GM23338 (cell line): ENCODE measurements at regions not wholly inside any gene's neighbourhood (a gene's known extent, or its start where the extent isn't known, plus 50 kb on each side); places are given as distances from the start of the nearest gene placed in this dataset.

Experiments
- ATAC-seq: fragments of 200-7000 bp; cut with Tn5 transposase; 3 replicates; pipeline ENCODE4 v1.9.1; 2020
- DNase-seq: peaks from one replicate; pipeline ENCODE4 v3.0.0-alpha.2; 2015; ENCODE audit warnings: low spot score
- H2AFZ ChIP-seq: fragments of 200-600 bp; sonication (generic); 2 replicates; pipeline ENCODE4 v1.8.0; 2016; ENCODE audit warnings: antibody characterized with exemption, mild to moderate bottlenecking, moderate library complexity
- H3F3A ChIP-seq: fragments of 200-600 bp; sonication (generic); replicated peaks from 2 replicates; pipeline ENCODE4 v1.8.0; 2017; ENCODE audit warnings: antibody characterized with exemption, mixed run types, low read depth
- H3K27ac ChIP-seq: fragments of 200-600 bp; sonication (generic); 2 replicates; pipeline ENCODE4 v1.6.1; 2016; ENCODE audit warnings: low read depth
- H3K27me3 ChIP-seq: fragments of 200-600 bp; sonication (generic); 2 replicates; pipeline ENCODE4 v1.8.0; 2016; ENCODE audit warnings: mild to moderate bottlenecking, mixed run types, moderate library complexity; ENCODE audit not compliant: insufficient read depth
- H3K36me3 ChIP-seq: fragments of 200-600 bp; sonication (generic); 2 replicates; pipeline ENCODE4 v1.8.0; 2016; ENCODE audit warnings: mild to moderate bottlenecking; ENCODE audit not compliant: insufficient read depth
- H3K4me1 ChIP-seq: fragments of 200-600 bp; sonication (generic); 2 replicates; pipeline ENCODE4 v1.8.0; 2016; ENCODE audit warnings: mild to moderate bottlenecking, moderate library complexity; ENCODE audit not compliant: insufficient read depth
- H3K4me2 ChIP-seq: fragments of 200-600 bp; sonication (generic); 2 replicates; pipeline ENCODE4 v1.7.1; 2017; ENCODE audit warnings: mixed run types
- H3K4me3 ChIP-seq: fragments of 200-600 bp; sonication (generic); 2 replicates; pipeline ENCODE4 v1.6.1; 2016; ENCODE audit warnings: mixed run types
- H3K79me2 ChIP-seq: fragments of 200-600 bp; sonication (generic); replicated peaks from 2 replicates; pipeline ENCODE4 v1.8.0; 2017; ENCODE audit warnings: mild to moderate bottlenecking; ENCODE audit not compliant: insufficient read depth
- H3K9me2 ChIP-seq: fragments of 200-600 bp; sonication (generic); 2 replicates; pipeline ENCODE4 v1.8.0; 2017; ENCODE audit not compliant: insufficient read depth
- H4K20me1 ChIP-seq: fragments of 200-600 bp; sonication (generic); replicated peaks from 2 replicates; pipeline ENCODE4 v1.8.0; 2017; ENCODE audit warnings: mild to moderate bottlenecking; ENCODE audit not compliant: insufficient read depth
- H3K27ac Mint-ChIP-seq: 2 replicates; pipeline ENCODE4 v1.8.0; 2020; ENCODE audit warnings: inconsistent platforms, mild to moderate bottlenecking, moderate library complexity, mixed read lengths
- H3K27me3 Mint-ChIP-seq: 3 replicates; pipeline ENCODE4 v1.8.0; 2022; ENCODE audit warnings: low read depth, mild to moderate bottlenecking, moderate library complexity, mixed read lengths, inconsistent platforms; ENCODE audit not compliant: insufficient read depth, poor library complexity
- H3K36me3 Mint-ChIP-seq: 3 replicates; pipeline ENCODE4 v1.8.0; 2021; ENCODE audit warnings: low read depth, mild to moderate bottlenecking, inconsistent platforms, moderate library complexity, mixed read lengths
- H3K4me1 Mint-ChIP-seq: 3 replicates; pipeline ENCODE4 v1.8.0; 2020; ENCODE audit warnings: mild to moderate bottlenecking, inconsistent platforms, mixed read lengths
- H3K4me3 Mint-ChIP-seq: 3 replicates; pipeline ENCODE4 v1.8.0; 2021; ENCODE audit warnings: moderate library complexity, mild to moderate bottlenecking, inconsistent platforms, mixed read lengths
- H3K9me3 Mint-ChIP-seq: 3 replicates; pipeline ENCODE4 v1.8.0; 2020; ENCODE audit warnings: moderate library complexity, mild to moderate bottlenecking, inconsistent platforms, mixed read lengths
- CREB1 ChIP-seq: fragments of 250-450 bp; sonication (Bioruptor Pico); IDR thresholded peaks from 2 replicates; pipeline ENCODE4 v1.5.0; 2020; ENCODE audit warnings: low read depth, mild to moderate bottlenecking, moderate library complexity
- EZH2 ChIP-seq: fragments of 200-600 bp; sonication (generic); IDR thresholded peaks from one replicate; pipeline ENCODE4 v1.8.0; 2017; ENCODE audit warnings: antibody characterized with exemption, mild to moderate bottlenecking, low read depth; ENCODE audit not compliant: unreplicated experiment
- EZH2phosphoT487 ChIP-seq: fragments of 200-600 bp; sonication (generic); IDR thresholded peaks from one replicate; pipeline ENCODE4 v1.8.1; 2018; ENCODE audit warnings: antibody characterized with exemption; ENCODE audit not compliant: unreplicated experiment
- JUNB ChIP-seq: IDR thresholded peaks from one replicate; pipeline ENCODE4 v1.6.1; 2016; ENCODE audit warnings: antibody characterized with exemption; ENCODE audit not compliant: unreplicated experiment
- NANOG ChIP-seq: IDR thresholded peaks from 2 replicates; pipeline ENCODE4 v1.6.1; 2016; ENCODE audit warnings: antibody characterized with exemption, borderline replicate concordance
- POLR2AphosphoS5 ChIP-seq: IDR thresholded peaks from 2 replicates; pipeline ENCODE4 v1.6.1; 2016; ENCODE audit warnings: antibody characterized with exemption, low read depth
- STAT1 ChIP-seq: IDR thresholded peaks from one replicate; pipeline ENCODE4 v1.6.1; 2016; ENCODE audit warnings: antibody characterized with exemption; ENCODE audit not compliant: unreplicated experiment
- ZNF114 ChIP-seq: fragments of 250-450 bp; sonication (Bioruptor Pico); IDR thresholded peaks from 2 replicates; pipeline ENCODE4 v1.5.0; 2020; ENCODE audit warnings: mild to moderate bottlenecking, moderate library complexity
- ZNF331 ChIP-seq: fragments of 250-450 bp; sonication (Bioruptor Pico); IDR thresholded peaks from 2 replicates; pipeline ENCODE4 v1.5.0; 2020; ENCODE audit warnings: low read depth, mild to moderate bottlenecking, moderate library complexity
- ZNF462 ChIP-seq: fragments of 250-450 bp; sonication (Bioruptor Pico); IDR thresholded peaks from 2 replicates; pipeline ENCODE4 v1.5.0; 2020; ENCODE audit warnings: mild to moderate bottlenecking, moderate library complexity
- TF ChIP-seq, protein P1 (sequence below): IDR thresholded peaks from 2 replicates; pipeline ENCODE4 v1.6.1; 2016; ENCODE audit warnings: antibody characterized with exemption
- TF ChIP-seq, protein P2 (sequence below): IDR thresholded peaks from one replicate; pipeline ENCODE4 v1.6.1; 2018; ENCODE audit warnings: antibody characterized with exemption; ENCODE audit not compliant: unreplicated experiment
- TF ChIP-seq, protein P3 (sequence below), 2 experiments: fragments of 200-600 bp in 1 of 2; sonication (generic) in 1 of 2; conservative IDR thresholded peaks; 2 replicates each; pipeline versions ENCODE4 v1.5.1 to v1.6.1; 2016 to 2017; ENCODE audit warnings: antibody characterized with exemption in 2 of 2, low read depth in 2 of 2, mild to moderate bottlenecking in 2 of 2, moderate library complexity in 1 of 2

GRCh38 chr11:134785059-134785458 lies 373.0 kb upstream of the B3GAT1 start:
- Mint-ChIP-seq H3K4me1 (peaks cover 4% of the 10 kb centered on the region; the same call in 2 of the 3 replicates), H3K27ac (no peak overlapping the region), H3K36me3 (no peaks in the 10 kb centered on the region), H3K4me3 (no peak overlapping the region), H3K9me3 (no peaks in the 10 kb centered on the region), H3K27me3 (peaks cover 11% of the 10 kb centered on the region)
- Histone ChIP-seq H3K9me2 (no peaks in the 10 kb centered on the region), H2AFZ (no peak overlapping the region), H3F3A (no peaks in the 10 kb centered on the region), H3K4me3 (no peak overlapping the region), H3K27ac (no peak overlapping the region), H3K36me3 (no peaks in the 10 kb centered on the region), H3K27me3 (no peaks in the 10 kb centered on the region), H4K20me1 (no peaks in the 10 kb centered on the region), H3K4me2 (no peak overlapping the region), H3K79me2 (no peaks in the 10 kb centered on the region), H3K4me1 (no peaks in the 10 kb centered on the region)
- DNase-seq (no peak), ATAC-seq (no peak)
- TF ChIP-seq, protein P1, sequence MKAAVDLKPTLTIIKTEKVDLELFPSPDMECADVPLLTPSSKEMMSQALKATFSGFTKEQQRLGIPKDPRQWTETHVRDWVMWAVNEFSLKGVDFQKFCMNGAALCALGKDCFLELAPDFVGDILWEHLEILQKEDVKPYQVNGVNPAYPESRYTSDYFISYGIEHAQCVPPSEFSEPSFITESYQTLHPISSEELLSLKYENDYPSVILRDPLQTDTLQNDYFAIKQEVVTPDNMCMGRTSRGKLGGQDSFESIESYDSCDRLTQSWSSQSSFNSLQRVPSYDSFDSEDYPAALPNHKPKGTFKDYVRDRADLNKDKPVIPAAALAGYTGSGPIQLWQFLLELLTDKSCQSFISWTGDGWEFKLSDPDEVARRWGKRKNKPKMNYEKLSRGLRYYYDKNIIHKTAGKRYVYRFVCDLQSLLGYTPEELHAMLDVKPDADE = no peak
- TF ChIP-seq CREB1 (CRISPR knock-in tag) (no peak), ZNF462 (CRISPR knock-in tag) (no peak), EZH2phosphoT487 (no peak), ZNF114 (CRISPR knock-in tag) (no peak), EZH2 (no peak), POLR2AphosphoS5 (no peak), JUNB (no peak), NANOG (no peak), ZNF331 (CRISPR knock-in tag) (no peak), STAT1 (no peak)
- TF ChIP-seq, protein P2, sequence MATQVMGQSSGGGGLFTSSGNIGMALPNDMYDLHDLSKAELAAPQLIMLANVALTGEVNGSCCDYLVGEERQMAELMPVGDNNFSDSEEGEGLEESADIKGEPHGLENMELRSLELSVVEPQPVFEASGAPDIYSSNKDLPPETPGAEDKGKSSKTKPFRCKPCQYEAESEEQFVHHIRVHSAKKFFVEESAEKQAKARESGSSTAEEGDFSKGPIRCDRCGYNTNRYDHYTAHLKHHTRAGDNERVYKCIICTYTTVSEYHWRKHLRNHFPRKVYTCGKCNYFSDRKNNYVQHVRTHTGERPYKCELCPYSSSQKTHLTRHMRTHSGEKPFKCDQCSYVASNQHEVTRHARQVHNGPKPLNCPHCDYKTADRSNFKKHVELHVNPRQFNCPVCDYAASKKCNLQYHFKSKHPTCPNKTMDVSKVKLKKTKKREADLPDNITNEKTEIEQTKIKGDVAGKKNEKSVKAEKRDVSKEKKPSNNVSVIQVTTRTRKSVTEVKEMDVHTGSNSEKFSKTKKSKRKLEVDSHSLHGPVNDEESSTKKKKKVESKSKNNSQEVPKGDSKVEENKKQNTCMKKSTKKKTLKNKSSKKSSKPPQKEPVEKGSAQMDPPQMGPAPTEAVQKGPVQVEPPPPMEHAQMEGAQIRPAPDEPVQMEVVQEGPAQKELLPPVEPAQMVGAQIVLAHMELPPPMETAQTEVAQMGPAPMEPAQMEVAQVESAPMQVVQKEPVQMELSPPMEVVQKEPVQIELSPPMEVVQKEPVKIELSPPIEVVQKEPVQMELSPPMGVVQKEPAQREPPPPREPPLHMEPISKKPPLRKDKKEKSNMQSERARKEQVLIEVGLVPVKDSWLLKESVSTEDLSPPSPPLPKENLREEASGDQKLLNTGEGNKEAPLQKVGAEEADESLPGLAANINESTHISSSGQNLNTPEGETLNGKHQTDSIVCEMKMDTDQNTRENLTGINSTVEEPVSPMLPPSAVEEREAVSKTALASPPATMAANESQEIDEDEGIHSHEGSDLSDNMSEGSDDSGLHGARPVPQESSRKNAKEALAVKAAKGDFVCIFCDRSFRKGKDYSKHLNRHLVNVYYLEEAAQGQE = no peak
- TF ChIP-seq, protein P3, sequence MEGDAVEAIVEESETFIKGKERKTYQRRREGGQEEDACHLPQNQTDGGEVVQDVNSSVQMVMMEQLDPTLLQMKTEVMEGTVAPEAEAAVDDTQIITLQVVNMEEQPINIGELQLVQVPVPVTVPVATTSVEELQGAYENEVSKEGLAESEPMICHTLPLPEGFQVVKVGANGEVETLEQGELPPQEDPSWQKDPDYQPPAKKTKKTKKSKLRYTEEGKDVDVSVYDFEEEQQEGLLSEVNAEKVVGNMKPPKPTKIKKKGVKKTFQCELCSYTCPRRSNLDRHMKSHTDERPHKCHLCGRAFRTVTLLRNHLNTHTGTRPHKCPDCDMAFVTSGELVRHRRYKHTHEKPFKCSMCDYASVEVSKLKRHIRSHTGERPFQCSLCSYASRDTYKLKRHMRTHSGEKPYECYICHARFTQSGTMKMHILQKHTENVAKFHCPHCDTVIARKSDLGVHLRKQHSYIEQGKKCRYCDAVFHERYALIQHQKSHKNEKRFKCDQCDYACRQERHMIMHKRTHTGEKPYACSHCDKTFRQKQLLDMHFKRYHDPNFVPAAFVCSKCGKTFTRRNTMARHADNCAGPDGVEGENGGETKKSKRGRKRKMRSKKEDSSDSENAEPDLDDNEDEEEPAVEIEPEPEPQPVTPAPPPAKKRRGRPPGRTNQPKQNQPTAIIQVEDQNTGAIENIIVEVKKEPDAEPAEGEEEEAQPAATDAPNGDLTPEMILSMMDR (conservative IDR thresholded peaks at IDR 0.05; ENCODE audit: low read depth in 2 of 2) = no peak
